ENCODE measurements at regions not wholly inside any gene's neighbourhood (a gene's known extent, or its start where the extent isn't known, plus 50 kb on each side); places are given as distances from the start of the nearest gene placed in this dataset.

- Histone ChIP-seq H2AFZ (ENCODE audit: low read length) (no peak overlapping the region), H3K4me1 (ENCODE audit: insufficient read depth, low read length) (no peaks in the 10 kb centered on the region), H3K9me3 (ENCODE audit: low read length) (no peaks in the 10 kb centered on the region), H3K4me3 (replicated peaks in 1 of 3; ENCODE audit: insufficient read depth in 1 of 3, low read depth in 2 of 3, low read length in 3 of 3) (no peak overlapping the region), H3K27ac (ENCODE audit: extremely low read length, insufficient read depth, low read length) (no peak overlapping the region), H3K36me3 (replicated peaks in 1 of 2; ENCODE audit: control insufficient read depth in 1 of 2, insufficient read depth in 2 of 2, low read length in 2 of 2) (no peaks in the 10 kb centered on the region), H3K27me3 (ENCODE audit: control insufficient read depth in 1 of 2, insufficient read depth in 2 of 2, low read length in 2 of 2) (no peaks in the 10 kb centered on the region; a peak in 1 of 5 replicates), H3K79me2 (ENCODE audit: insufficient read depth, low read length) (no peaks in the 10 kb centered on the region), H4K20me1 (ENCODE audit: insufficient read depth, low read length) (no peaks in the 10 kb centered on the region), H3K4me2 (ENCODE audit: low read depth, low read length) (no peak overlapping the region), H3K9ac (ENCODE audit: insufficient read depth, low read depth, low read length) (no peak overlapping the region)
- in situ Hi-C loops (cut with HindIII; ENCODE audit: extremely low pct_ligation_motif_present, low pct_unique_long_range_greater_than_20kb) (loop anchor here (25.0 kb wide), 1 partner anchor 446 kb away; no protein-coding TSS in a partner anchor), intact Hi-C loops (cut with micrococcal nuclease; ENCODE audit: unreplicated experiment) (no loop called here)
- TF ChIP-seq SNAPC2 (CRISPR knock-in tag; IDR thresholded peaks at IDR 0.05): no peak
- no peak for TF ChIP-seq SMYD3 (CRISPR knock-in tag; IDR thresholded peaks at IDR 0.05)
- TF ChIP-seq NFIC (IDR thresholded peaks at IDR 0.05; ENCODE audit: low read length): no peak
- no peak for TF ChIP-seq ZNF572 (CRISPR knock-in tag; IDR thresholded peaks at IDR 0.05)
- no peak for TF ChIP-seq HMGA1 (CRISPR knock-in tag; conservative IDR thresholded peaks at IDR 0.05)
- TF ChIP-seq ZNF496 (CRISPR knock-in tag; IDR thresholded peaks at IDR 0.05; ENCODE audit: insufficient replicate concordance): no peak
- TF ChIP-seq NFAT5 (CRISPR knock-in tag; IDR thresholded peaks at IDR 0.05): no peak
- no peak for TF ChIP-seq MYC (CRISPR knock-in tag; IDR thresholded peaks at IDR 0.05; ENCODE audit: borderline replicate concordance)
- CTCF ChIA-PET (ENCODE audit: low intra/inter-chr PET ratio, low total read pairs): no interaction called here
- 0% methylated on average over 1 of the region's 1 CpG for WGBS (ENCODE audit: low lambda C conversion rate)
- DNase-seq (ENCODE audit: low spot score): no peak
- no peak for FAIRE-seq
- ATAC-seq: no peak
- POLR2A ChIA-PET: no interaction called here
- no TSS peak for BruUV-seq (replicated peaks)
Measured at GRCh38 chr4:108483079-108483478, 137.3 kb upstream of the RPL34 start.
